Stimulated activated CD8-positive, alpha-beta memory T cell treated with anti-CD3 and anti-CD28 coated beads, Interleukin-7, amount 100 ng/mL, for 48 hours (primary cell): ENCODE measurements at regions not wholly inside any gene's neighbourhood (a gene's known extent, or its start where the extent isn't known, plus 50 kb on each side); places are given as distances from the start of the nearest gene placed in this dataset.

Source experiments
- DNase-seq, 2 donors: peaks; one replicate each; pipeline ENCODE4 v3.0.0-alpha.2; 2020; ENCODE audit warnings: low read depth in 1 of 2; ENCODE audit errors: extremely low read depth in 1 of 2

DNA sequence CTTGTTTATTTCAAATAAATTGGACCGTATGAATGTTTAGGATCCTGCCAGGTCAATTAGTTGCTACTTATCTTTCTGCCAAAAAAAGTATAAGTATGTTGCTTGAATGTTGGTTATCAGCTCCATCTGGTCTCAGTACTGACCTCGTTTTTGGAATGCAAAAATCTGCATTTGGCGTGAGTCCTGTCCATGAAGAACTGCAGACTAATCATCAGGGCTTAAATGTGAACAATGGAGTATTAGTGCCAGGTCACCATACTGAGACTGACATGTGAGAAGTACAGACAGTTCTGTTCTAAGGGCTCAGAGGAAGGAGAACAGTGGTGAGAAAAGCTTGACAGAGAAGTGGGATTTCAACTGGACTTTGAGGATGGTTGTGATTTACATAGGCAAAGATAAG, 393.1 kb upstream of the SLC14A2 start:
- DNase-seq = no peak

DNA sequence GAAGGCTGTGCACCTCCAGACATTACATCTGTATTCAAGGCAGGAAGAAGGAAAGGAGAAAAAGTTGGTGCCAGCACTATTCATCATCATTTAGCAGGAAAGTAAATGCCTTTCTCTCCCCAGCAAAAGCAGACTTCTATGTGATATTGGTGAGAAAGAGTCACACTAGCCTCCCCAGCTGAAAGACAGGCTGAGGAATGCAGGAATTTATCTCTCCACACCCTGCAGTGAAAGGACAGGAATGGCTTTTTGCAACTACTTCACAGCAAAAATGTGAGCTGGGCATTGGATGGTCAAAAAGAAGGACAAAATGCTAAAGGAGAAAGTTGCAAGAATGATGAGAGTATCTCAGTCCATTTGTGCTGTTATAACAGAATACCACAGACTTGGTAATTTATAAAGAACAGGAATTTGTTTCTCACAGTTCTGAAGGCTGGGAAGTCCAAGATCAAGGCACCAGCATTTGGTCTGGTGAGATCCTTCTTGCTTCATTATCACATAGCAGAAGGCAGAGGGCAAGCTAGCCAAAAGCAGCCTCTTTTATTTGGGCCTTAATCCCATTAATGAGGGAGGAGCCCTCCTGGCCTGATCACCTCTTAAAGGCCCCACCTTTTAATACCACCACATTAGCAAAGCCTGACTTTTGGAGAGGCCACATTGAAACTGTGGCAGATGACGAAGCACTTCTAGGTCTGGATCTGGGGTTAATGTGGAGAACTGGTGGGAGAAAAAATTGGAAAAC, 388.1 kb upstream of the SLC14A2 start:
- no peak for DNase-seq

DNA sequence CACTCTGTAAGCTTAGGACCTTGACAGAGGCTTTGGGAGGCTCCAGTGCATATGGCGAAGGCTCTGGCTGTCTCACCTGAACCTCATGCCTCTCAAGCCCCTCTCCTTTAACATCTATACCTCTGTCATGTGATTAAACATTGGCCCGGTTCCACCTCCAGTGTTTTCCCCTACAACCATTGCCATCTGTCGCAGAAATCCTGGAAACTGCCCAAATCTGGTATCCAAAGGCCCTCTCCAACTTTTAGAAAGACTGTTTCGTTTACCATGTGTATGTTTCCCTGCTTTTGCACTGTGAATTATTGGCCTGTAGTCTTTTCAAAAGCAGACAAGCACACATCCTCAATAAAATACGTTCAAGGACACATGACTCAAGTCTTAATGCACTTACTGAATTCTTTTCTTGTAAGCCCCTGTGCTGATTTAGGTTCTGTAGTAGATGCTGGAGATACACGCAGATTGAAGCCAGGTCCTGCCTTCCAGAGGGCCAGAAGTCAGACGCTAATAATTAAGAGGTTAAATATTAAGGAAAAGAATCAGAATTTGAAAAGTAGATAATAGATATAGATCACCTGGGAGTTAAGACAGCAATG, 386.4 kb upstream of the SLC14A2 start:
- no peak for DNase-seq

DNA sequence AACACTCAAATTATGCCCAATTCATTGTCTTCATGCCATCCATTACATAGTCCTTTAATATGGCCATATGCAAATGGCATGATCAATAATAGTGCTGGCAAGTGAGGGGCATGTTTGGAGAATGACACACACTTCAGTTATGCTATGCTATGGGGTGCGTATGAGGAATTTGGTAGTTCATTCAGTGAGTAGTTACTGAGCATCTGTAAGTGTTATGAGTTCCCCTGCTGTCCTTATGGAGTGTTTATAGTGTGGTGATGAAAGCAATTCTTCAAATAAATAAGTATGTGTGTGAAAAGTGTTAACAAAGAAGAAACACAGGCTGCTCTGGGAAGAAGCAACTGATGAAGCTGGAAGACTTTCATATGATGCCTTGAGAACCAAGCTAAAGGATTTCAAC, 383.7 kb upstream of the SLC14A2 start:
- no peak for DNase-seq

DNA sequence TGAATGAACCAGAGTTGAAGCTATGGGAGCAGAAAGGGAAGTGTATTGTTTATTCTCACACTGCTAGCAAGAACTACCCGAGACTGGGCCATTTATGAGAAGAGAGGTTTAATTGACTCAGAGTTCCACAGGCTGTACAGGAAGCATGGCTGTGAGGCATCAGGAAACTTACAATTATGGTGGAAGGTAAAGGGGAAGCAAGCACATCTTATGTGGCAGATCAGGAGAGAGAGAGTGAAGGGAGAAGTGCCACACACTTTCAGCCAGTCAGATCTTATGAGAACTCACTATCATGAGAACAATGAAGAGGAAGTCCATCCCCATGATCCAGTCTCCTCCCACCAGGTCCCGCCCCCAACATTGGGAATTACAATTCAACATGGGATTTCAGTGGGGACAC, 383.2 kb upstream of the SLC14A2 start:
- no peak for DNase-seq

DNA sequence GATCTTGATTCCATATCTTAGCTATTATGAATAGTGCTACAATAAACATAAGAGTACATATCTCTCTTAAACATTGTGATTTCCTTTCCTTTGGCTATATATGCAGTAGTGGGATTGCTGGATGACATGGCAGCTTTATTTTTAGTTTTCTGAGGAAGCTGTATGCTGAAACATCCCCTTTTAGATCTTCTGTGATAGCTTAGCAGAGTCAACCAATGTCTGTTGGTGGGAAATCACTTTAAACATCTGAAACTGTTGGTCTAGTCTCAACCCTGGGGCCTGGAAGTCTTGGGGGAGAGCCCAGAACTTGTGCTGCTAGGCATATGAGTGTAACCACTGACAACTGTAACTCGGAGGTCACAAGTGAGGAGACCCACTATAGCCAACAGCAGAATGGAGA, 378.6 kb upstream of the SLC14A2 start:
- no peak for DNase-seq

DNA sequence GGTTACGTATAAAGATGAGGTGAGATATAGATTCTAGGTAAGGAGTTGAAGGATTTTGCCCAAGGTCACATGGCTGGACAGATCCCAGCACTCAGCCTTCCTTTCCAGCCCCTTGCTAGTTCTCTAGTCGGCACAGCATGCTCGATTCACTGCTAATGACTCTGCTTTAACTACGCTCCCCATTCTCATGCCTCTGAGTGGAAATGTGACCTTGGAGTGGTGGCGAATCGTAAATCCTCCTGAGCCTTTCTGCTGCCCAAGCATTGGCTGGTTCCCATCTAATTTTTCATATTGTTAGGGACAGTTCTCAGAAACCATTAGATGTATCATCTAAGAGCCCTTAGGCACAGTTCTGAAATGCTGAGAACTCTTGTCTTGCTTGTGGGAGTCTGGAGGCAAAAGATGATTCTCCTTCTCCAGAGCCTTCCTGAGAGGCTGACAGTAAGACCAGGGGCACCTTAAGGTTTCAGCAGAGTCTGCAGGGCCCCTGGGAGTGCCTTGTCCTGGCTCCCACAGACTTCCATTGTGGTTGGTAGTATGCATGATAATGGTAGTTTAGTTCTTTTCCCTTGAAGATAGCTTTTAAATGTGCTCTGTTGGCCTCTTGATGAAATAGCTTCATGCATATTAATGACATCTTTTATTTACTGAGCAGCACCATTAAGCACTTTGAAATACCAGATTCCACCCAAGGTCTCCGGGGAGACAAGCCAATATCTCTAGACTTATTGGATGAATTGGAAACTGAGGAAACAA, 377.8 kb upstream of the SLC14A2 start:
- DNase-seq = no peak

DNA sequence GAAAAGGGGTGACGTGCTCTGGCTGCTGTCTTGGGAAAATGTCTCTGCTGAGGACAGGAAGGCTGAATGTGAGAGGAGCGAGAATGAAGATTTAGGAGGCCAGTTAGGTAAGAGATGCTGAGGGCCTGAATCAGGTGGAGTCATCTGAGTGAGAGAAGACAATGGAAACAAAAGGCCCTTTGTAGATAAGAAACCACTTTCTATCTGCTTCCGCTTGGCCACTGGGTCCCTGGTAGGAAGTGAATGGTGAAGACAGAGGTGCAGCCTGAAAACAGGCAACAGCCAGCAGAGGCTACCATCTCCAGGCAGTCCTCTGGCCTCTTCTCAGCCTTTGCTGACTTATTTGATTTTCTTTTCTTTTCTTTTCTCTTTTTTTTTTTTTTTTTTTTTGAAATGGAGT, 374.0 kb upstream of the SLC14A2 start:
- no peak for DNase-seq

DNA sequence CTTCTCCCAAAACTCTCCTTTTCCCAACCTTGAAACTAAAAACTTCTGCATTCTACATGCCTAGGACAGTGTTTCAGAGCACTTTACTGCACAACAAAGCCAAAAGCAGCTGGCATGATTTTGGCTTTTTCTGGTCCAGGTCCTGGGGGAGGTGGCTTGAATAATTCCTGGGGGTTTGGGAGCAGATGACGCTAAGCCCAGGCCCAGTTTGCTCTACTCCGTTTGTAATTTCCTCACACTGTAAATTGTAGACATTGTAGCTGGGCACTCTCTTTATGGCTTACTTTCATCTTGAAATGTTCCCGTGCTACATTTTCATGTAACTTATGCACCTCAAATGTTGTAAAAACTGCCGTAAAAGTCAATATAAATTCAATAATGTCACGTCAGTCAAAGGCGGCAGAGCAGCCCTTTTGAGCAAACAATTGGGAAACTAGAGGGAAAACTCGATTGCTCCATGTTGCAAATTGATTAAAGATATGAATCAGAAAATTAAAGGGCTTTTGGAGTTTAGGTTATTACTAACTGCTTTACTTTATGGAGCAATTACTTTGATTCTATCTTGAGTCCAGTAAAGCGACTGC, 373.2 kb upstream of the SLC14A2 start:
- no peak for DNase-seq

DNA sequence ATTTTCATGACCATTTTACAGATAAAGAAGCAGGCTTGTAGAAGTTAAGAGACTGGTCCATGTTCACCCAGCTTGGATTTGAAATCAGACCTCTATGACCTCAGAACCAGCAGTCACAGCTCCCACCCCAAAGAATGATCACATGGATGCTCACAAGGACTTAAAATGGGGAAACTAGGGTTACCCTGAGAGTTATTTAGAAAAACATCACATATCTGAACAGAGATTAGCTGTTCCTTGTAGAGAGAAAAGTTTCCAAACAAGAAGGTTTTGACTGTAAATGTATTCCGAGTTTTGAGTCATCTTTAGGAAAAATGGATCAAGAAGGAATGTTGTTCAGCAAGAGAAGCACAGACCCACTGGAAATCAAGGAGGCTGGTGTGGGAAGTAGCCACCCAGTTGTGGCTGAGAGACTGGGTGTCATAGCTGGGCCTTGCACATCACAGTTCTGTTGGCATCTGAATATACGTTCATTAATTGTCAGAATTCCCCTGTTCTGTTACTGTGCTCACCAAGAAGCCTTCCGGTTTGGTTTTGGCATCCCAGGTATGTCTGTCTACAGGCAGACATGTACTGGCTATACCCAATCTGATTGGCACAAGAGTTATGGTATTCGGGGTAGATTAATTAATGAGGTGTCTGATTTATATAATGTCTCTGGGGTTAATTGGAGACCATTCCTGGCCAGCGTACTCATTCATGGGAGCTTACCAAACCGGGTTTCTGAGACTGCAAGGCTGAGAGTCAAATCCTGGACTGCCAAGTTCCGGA, 371.8 kb upstream of the SLC14A2 start:
- no peak for DNase-seq

DNA sequence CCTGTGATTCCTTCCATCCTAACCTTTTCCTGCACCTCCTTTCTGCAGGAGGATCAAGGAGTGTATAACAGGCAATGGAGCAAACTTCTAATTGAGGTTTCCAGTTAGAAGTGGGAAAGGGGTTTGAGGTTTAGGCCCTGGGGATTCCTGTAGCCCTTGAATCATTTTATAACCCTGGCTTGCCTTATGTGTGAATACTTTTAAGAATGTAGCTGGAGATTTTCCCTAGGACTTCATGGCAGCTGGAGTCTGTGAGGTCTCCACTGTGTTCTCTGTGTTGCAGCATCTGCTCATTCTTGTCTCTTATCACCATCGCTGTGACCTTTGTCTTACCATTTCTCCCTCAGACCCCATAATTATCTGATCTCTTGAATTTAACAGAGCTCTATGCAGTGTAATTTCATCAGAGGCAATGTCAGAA, 370.2 kb upstream of the SLC14A2 start:
- DNase-seq = no peak

DNA sequence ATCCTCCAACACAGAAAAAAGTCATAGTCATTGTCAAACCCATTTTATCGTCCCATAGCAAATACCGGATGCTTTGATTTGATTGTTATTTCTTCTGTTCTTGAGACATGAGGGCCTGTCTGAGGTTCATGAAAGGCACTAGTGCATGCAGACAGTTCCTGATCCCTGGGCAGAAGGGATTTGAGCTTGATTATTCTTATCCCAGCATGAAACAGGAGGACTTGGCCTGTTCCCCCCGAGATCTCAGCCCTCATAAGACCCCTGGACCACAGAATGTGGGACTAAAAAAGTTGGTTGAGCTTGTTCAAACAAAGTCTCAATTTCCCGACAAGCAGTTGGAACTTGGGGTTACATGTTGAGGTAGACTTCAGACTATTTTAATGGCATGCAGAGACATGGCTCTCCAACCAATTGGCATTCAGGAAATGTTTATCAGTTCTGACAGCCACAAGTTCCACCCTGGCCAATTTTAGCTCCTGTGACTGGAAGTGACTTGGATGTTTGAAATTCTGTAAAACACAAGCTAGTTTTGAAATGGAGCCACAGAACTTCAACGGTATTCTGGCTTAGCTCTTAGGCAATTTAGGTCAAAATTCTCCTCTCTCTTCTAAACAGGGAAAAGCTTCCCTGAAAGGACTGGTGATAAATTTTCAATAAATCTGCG, 366.9 kb upstream of the SLC14A2 start:
- no peak for DNase-seq

DNA sequence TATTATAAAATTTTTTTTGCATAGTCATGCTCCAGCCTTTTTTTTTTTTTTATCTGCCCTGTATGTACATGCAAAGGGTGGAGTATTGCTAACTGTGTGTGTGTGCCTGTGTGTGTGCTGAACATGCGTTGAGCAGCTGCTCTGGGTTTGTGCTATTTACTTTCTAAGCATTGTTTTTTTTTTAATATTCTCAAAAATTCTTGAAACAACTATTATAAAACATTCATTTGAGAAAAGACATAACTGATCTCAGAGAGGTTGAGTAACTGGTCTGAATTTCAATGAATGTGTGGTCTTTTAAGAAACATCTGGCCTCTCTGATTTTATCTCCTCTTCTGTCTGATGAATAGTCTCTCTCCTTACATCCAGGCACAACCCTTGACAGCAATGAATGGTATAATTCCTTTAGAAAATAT, 366.0 kb upstream of the SLC14A2 start:
- no peak for DNase-seq

DNA sequence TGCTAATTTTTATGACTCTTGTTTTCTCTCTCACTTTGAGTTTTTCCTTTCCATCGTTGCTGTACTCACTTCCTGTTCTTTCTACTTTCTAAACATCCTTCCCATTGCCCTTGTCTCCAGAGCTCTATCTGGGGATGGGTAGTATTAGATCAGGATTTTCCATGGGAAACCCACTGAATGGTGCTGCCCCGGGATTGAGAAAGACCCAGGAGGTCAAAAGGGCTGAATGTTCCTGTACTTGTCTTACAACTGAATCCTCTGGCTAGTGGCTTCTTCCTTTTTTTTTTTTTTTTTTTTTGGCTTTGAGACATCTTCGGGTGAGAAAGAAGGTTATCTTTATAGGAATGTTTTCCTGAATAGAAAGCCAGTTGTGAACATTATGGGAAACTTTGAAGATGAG, 364.8 kb upstream of the SLC14A2 start:
- DNase-seq = no peak

DNA sequence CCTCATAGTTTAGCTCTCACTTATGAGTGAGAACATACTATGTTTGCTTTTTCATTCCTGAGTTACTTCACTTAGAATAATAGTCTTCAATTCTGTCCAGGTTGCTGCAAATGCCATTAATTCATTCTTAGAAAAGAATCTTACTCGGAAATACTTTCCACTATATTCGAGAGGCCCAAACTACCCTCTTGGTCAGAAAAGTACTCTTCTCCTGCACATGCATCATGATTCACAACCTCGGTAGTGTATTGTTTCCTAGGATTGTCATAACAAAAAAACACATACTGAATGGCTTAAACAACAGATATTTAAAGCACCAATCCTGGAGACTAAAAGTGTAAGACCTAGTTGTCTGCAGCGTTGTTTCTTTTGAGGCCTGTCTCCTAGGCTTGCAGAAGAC, 364.0 kb upstream of the SLC14A2 start:
- DNase-seq = no peak

DNA sequence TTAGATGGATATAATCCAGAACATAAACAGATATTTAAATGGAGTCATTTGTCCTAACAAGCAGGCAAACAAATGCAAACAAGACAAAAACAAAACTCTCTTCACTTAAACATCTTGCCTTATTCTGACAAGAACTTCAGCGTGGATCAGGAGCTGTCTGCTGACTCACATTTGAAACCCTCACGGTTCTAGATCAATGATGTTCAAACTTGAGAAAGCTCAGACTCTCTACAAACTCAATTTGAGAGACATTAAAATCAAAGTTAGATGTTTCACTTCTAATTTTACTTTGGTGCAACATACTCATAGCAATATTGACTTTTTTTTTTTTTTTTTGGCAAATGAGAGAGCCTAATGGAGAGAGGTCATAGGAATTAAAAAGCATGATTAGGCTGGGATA, 362.8 kb upstream of the SLC14A2 start:
- no peak for DNase-seq

DNA sequence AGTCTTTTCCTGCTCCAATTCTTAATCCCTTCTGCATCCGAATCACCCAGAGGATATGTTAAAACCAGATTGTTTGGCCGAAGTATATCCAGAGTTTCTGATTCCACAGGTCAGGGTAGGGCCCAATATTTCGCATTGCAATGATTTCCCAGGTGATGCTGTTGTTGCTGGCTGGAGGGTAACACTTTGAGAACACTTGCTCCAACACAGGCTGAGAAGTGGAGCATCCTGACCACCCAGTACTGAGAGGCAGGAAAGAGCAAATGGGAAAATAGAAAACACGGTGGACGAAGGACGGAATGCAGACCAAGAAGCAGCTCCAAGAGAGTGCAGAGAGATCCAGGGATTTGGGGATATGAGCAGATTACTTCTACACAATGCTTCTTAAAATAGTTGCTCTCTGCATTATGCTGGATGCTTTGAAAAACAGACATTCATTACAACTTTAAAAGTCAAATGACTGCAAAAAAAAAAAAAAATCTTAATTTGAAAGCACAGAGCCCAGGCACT, 362.2 kb upstream of the SLC14A2 start:
- DNase-seq = no peak

DNA sequence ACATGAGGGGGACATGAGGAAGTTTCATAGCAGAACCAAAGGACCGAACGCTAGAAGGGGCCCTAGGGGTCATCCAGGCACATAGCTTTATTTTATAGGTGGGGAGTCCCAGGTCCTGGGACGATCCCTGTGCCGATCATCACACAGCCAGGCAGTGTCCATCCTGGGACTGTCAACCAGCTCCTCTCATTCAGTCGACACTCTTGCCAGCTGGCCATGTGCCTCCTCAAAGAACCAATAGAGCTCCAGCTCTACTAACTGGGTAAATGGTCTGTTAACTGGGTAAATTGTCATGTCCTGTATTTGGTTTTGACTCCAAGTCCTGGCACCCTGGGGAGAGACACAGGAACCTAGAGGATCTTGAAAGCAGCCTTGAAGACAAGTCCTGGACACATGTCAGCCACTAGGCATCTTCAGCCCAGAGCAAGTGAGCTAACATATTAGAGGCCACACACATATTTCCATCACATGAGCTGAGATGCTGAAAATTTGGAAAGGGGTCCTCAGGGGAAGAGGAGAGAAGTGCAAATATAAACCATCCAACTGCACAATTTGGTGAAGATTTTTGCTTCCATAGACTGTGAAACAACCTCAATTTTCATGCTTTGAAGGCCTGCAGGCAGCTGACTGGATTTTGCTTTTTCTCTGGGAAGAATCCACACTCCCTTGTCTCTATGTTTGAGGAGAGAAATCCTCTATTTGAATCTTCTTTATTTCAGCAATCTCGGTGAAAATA, 361.1 kb upstream of the SLC14A2 start:
- no peak for DNase-seq

DNA sequence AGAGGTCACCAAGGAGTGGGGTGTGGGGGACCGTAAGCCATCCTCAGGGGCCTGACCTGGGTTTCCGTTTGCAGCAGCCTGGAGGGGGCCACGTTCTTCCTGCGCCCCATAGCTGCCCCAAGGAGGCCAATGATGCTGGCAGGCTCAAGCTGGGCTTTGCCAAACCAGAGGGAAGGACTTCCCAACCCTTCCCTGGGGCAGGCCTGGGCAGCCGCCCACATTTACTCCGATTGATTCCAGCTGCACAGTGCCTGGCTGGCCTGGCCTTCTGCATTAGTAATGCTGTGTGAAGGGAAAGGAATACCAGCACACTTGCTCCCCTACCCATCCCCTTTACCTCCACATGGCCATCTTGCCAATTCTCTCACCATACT, 360.6 kb upstream of the SLC14A2 start:
- DNase-seq = no peak
